ENCODE measurements at regions not wholly inside any gene's neighbourhood (a gene's known extent, or its start where the extent isn't known, plus 50 kb on each side); places are given as distances from the start of the nearest gene placed in this dataset.
"Not testable (repeated sequence)": the region's sequence is repeated elsewhere in the genome, so short reads cannot be mapped to it uniquely, and the experiment has no call there.

- not testable (repeated sequence) for H3K27ac Mint-ChIP-seq; H3K27me3 Mint-ChIP-seq; H3K4me1 Mint-ChIP-seq (ENCODE audit: low read depth in 2 of 2); H3K9me3 Mint-ChIP-seq; ATAC-seq (replicated peaks); H3K36me3 Mint-ChIP-seq (ENCODE audit: insufficient read depth); DNase-seq
- peak overlapping the region in 1 of 2 donors; percentile 22 for H3K4me3 Mint-ChIP-seq
These were observed 869.6 kb downstream of the CDY1 start for GRCh38 chrY:26491507-26491906.

- peaks cover 9 to 16% of the 10 kb centered on the region in 2 donors for H3K9me3 Mint-ChIP-seq
- H3K36me3 Mint-ChIP-seq (ENCODE audit: insufficient read depth); DNase-seq; H3K27me3 Mint-ChIP-seq; H3K27ac Mint-ChIP-seq; H3K4me1 Mint-ChIP-seq (ENCODE audit: low read depth in 2 of 2); H3K4me3 Mint-ChIP-seq: not testable (repeated sequence)
- peak; percentile 53 for ATAC-seq (replicated peaks)
These were observed 899.5 kb downstream of the CDY1 start for GRCh38 chrY:26521436-26521835.

- H3K9me3 Mint-ChIP-seq = peaks cover 5 to 6% of the 10 kb centered on the region in 2 donors
- no peak overlapping the region for H3K27ac Mint-ChIP-seq
- no peak for ATAC-seq (replicated peaks)
These were observed 933.1 kb downstream of the CDY1 start for GRCh38 chrY:26555015-26555414.

DNA sequence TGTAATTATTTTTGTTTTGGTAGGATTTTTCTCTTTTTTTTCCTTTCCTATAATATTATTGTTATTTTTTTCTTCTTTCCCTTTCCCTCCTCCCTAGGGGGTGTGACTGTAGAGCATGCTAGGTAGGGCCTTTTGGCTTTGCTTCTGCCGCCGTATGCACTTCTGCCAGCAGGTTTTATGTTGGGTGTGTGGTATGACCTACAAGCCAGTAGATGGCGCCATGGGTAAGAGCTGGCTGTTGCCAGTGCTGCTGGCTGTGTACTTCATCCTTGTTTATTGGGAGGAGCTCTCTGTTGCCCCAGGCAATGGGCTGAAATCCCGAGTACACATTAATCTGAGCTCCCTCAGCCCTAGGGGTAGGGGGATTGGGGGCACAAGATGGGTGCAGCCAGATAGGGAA, 941.1 kb downstream of the CDY1 start:
- not testable (repeated sequence) for H3K27me3 Mint-ChIP-seq; H3K4me1 Mint-ChIP-seq (ENCODE audit: low read depth in 2 of 2); ATAC-seq (replicated peaks); H3K27ac Mint-ChIP-seq; H3K4me3 Mint-ChIP-seq; H3K36me3 Mint-ChIP-seq (ENCODE audit: insufficient read depth); H3K9me3 Mint-ChIP-seq; DNase-seq

More at GRCh38 chrY:26555015-26555414, 933.1 kb downstream of the CDY1 start:
- Mint-ChIP-seq H3K36me3 (ENCODE audit: insufficient read depth) (no peaks in the 10 kb centered on the region), H3K4me3 (no peak overlapping the region), H3K27me3 (no peaks in the 10 kb centered on the region), H3K4me1 (ENCODE audit: low read depth in 2 of 2) (no peaks in the 10 kb centered on the region)
- DNase-seq = no peak

Measured in effector memory CD8-positive, alpha-beta T cell (primary cell).